H1 (cell line): ENCODE measurements at regions not wholly inside any gene's neighbourhood (a gene's known extent, or its start where the extent isn't known, plus 50 kb on each side); places are given as distances from the start of the nearest gene placed in this dataset.

Experiments used
- CTCF ChIA-PET: fragments of 300-600 bp; sonication (Branson Sonifier 250); formaldehyde crosslinking; loops from one replicate; lab custom pipeline; 2021; ENCODE audit not compliant: partially characterized antibody; lab: Charles Lee
- POLR2A ChIA-PET: fragments of 300-600 bp; sonication (Branson Sonifier 250); formaldehyde crosslinking; loops from one replicate; lab custom pipeline; 2021; ENCODE audit warnings: inconsistent platforms; ENCODE audit not compliant: partially characterized antibody; lab: Charles Lee
- DNase-seq, 2 experiments: peaks; one replicate each; pipeline versions ENCODE4 v3.0.0 to v3.0.0-alpha.2; 2010 to 2022; ENCODE audit warnings: low spot score in 2 of 2, low read depth in 1 of 2, mixed read lengths in 1 of 2
- FAIRE-seq: peaks from 2 replicates; lab custom pipeline; 2011; peaks lifted over from hg19 to GRCh38; lab: Jason Lieb, UNC
- H2AFZ ChIP-seq: 2 replicates; pipeline ENCODE4 v1.8.1; 2012; ENCODE audit warnings: low read length, inconsistent platforms
- H2AK5ac ChIP-seq: 2 replicates; pipeline ENCODE4 v1.6.1; 2013; ENCODE audit warnings: low read depth, low read length
- H2BK120ac ChIP-seq: replicated peaks from 2 replicates; pipeline ENCODE3; 2013; ENCODE audit warnings: low read depth, low read length, inconsistent platforms
- H2BK12ac ChIP-seq: 2 replicates; pipeline ENCODE4 v1.6.1; 2013; ENCODE audit warnings: low read depth, low read length
- H2BK15ac ChIP-seq: 2 replicates; pipeline ENCODE4 v1.6.1; 2013; ENCODE audit warnings: low read length
- H2BK20ac ChIP-seq: 2 replicates; pipeline ENCODE4 v1.6.1; 2013; ENCODE audit warnings: low read length
- H2BK5ac ChIP-seq: 2 replicates; pipeline ENCODE4 v1.6.1; 2013; ENCODE audit warnings: low read depth, low read length
- H3K14ac ChIP-seq: 2 replicates; pipeline ENCODE4 v1.6.1; 2013; ENCODE audit warnings: inconsistent platforms; ENCODE audit not compliant: insufficient read length
- H3K18ac ChIP-seq: 2 replicates; pipeline ENCODE4 v1.6.1; 2013; ENCODE audit warnings: low read length; ENCODE audit errors: extremely low read depth
- H3K23ac ChIP-seq: 2 replicates; pipeline ENCODE4 v1.6.1; 2013; ENCODE audit warnings: inconsistent platforms; ENCODE audit not compliant: insufficient read length
- H3K23me2 ChIP-seq: 2 replicates; pipeline ENCODE4 v1.6.1; 2013; ENCODE audit warnings: low read depth, low read length
- H3K27ac ChIP-seq: 2 replicates; pipeline ENCODE4 v1.6.1; 2011; ENCODE audit warnings: low read depth, low read length, inconsistent platforms
- H3K27me3 ChIP-seq, 4 experiments: replicated peaks in 1 of 4; 1 replicate in 1 of 4; 2 replicates in 3 of 4; pipeline versions ENCODE4 v1.6.1 to v1.8.1; 2011 to 2013; ENCODE audit warnings: low read length in 3 of 4, mild to moderate bottlenecking in 3 of 4, inconsistent platforms in 2 of 4, mixed read lengths in 2 of 4, moderate library complexity in 1 of 4; ENCODE audit not compliant: control insufficient read depth in 3 of 4, insufficient read depth in 3 of 4; ENCODE audit errors: extremely low read depth in 1 of 4
- H3K36me3 ChIP-seq, 4 experiments: 2 replicates each; pipeline versions ENCODE4 v1.6.1 to v1.8.1; 2011 to 2013; ENCODE audit warnings: mild to moderate bottlenecking in 4 of 4, low read length in 3 of 4, moderate library complexity in 2 of 4, control low read depth in 1 of 4, inconsistent platforms in 1 of 4; ENCODE audit not compliant: insufficient read depth in 4 of 4, control insufficient read depth in 2 of 4
- H3K4ac ChIP-seq: replicated peaks from 2 replicates; pipeline ENCODE3; 2013; ENCODE audit warnings: low read length, low read depth, mixed read lengths, inconsistent platforms; ENCODE audit not compliant: insufficient read length
- H3K4me1 ChIP-seq, 4 experiments: replicated peaks in 1 of 4; 1 replicate in 1 of 4; 2 replicates in 3 of 4; pipeline versions ENCODE4 v1.6.1 to v1.8.1; 2011 to 2013; ENCODE audit warnings: low read length in 3 of 4, inconsistent platforms in 2 of 4, mixed read lengths in 1 of 4; ENCODE audit not compliant: insufficient read depth in 4 of 4, control insufficient read depth in 3 of 4
- H3K4me2 ChIP-seq, 2 experiments: 2 replicates each; pipeline versions ENCODE4 v1.6.1 to v1.8.1; 2011 to 2013; ENCODE audit warnings: low read depth in 2 of 2, low read length in 2 of 2, control low read depth in 1 of 2, inconsistent platforms in 1 of 2, mild to moderate bottlenecking in 1 of 2; ENCODE audit not compliant: insufficient read depth in 1 of 2
- H3K4me3 ChIP-seq, 4 experiments: fragments of 200-600, 300-600 bp in 1 of 4; sonication (generic), shearing (Covaris generic), sonication (Bioruptor Twin) in 1 of 4; 2 replicates each; pipeline versions ENCODE4 v1.5.1 to v1.8.1; 2011 to 2016; ENCODE audit warnings: low read length in 4 of 4, low read depth in 3 of 4, control low read depth in 2 of 4, inconsistent platforms in 2 of 4, mild to moderate bottlenecking in 2 of 4, mixed read lengths in 1 of 4, moderate library complexity in 1 of 4; ENCODE audit not compliant: insufficient read depth in 2 of 4; ENCODE audit errors: extremely low read depth in 1 of 4
- H3K56ac ChIP-seq: replicated peaks from 2 replicates; pipeline ENCODE3; 2013; ENCODE audit warnings: low read depth, mild to moderate bottlenecking, mixed read lengths, low read length, inconsistent platforms; ENCODE audit not compliant: insufficient read length
- H3K79me1 ChIP-seq: 2 replicates; pipeline ENCODE4 v1.6.1; 2013; ENCODE audit warnings: low read depth, low read length, control low read depth
- H3K79me2 ChIP-seq, 2 experiments: 2 replicates each; pipeline versions ENCODE4 v1.6.1 to v1.8.1; 2012 to 2013; ENCODE audit warnings: low read length in 2 of 2, mild to moderate bottlenecking in 2 of 2, inconsistent platforms in 1 of 2; ENCODE audit not compliant: insufficient read depth in 2 of 2, control insufficient read depth in 1 of 2
- H3K9ac ChIP-seq, 4 experiments: replicated peaks in 1 of 4; 1 replicate in 1 of 4; 2 replicates in 3 of 4; pipeline versions ENCODE4 v1.6.1 to v1.8.1; 2011 to 2013; ENCODE audit warnings: low read depth in 3 of 4, low read length in 3 of 4, control low read depth in 2 of 4, mild to moderate bottlenecking in 2 of 4, moderate library complexity in 2 of 4, inconsistent platforms in 1 of 4; ENCODE audit errors: extremely low read depth in 1 of 4
- H3K9me3 ChIP-seq, 2 experiments: 2 replicates each; pipeline versions ENCODE4 v1.6.1 to v1.8.1; 2012 to 2013; ENCODE audit warnings: mild to moderate bottlenecking in 2 of 2, moderate library complexity in 2 of 2, control low read depth in 1 of 2, inconsistent platforms in 1 of 2, low read depth in 1 of 2, low read length in 1 of 2, mixed read lengths in 1 of 2; ENCODE audit not compliant: insufficient read depth in 2 of 2
- H4K20me1 ChIP-seq, 2 experiments: replicated peaks in 1 of 2; 2 replicates each; pipeline versions ENCODE3 to v1.8.1; 2011 to 2013; ENCODE audit warnings: inconsistent platforms in 2 of 2, low read length in 2 of 2, mild to moderate bottlenecking in 1 of 2; ENCODE audit not compliant: insufficient read depth in 2 of 2, control insufficient read depth in 1 of 2
- H4K5ac ChIP-seq: 2 replicates; pipeline ENCODE4 v1.6.1; 2013; ENCODE audit warnings: low read length, low read depth, mixed read lengths, inconsistent platforms; ENCODE audit not compliant: insufficient read length
- H4K8ac ChIP-seq: 2 replicates; pipeline ENCODE4 v1.8.0; 2013; ENCODE audit warnings: mild to moderate bottlenecking, moderate library complexity, low read length, inconsistent platforms; ENCODE audit not compliant: insufficient read depth; ENCODE audit errors: extremely low read depth
- H4K91ac ChIP-seq: replicated peaks from 2 replicates; pipeline ENCODE3; 2013; ENCODE audit warnings: low read length, mixed read lengths, inconsistent platforms; ENCODE audit not compliant: insufficient read length
- CEBPB ChIP-seq: IDR thresholded peaks from 2 replicates; pipeline ENCODE4 v1.6.1; 2012; ENCODE audit warnings: low read depth, low read length
- FOSL1 ChIP-seq: IDR thresholded peaks from 2 replicates; pipeline ENCODE4 v1.6.1; 2011; ENCODE audit warnings: mild to moderate bottlenecking, low read depth, low read length, moderate library complexity; ENCODE audit not compliant: insufficient read depth
- HDAC2 ChIP-seq, 2 experiments: fragments of 300-600 bp in 1 of 2; sonication (generic) in 1 of 2; IDR thresholded peaks; 2 replicates each; pipeline ENCODE4 v1.6.1; 2011 to 2012; ENCODE audit warnings: low read depth in 2 of 2, low read length in 2 of 2, mild to moderate bottlenecking in 2 of 2, moderate library complexity in 2 of 2, borderline replicate concordance in 1 of 2, inconsistent platforms in 1 of 2
- KDM4A ChIP-seq: IDR thresholded peaks from one replicate; pipeline ENCODE4 v1.7.1; 2012; ENCODE audit warnings: low read depth, mild to moderate bottlenecking, moderate library complexity, low read length, inconsistent platforms; ENCODE audit not compliant: severe bottlenecking
- KDM5A ChIP-seq: fragments of 200-600 bp; IDR thresholded peaks from 2 replicates; pipeline ENCODE4 v1.7.1; 2012; ENCODE audit warnings: mild to moderate bottlenecking, low read length, inconsistent platforms, mixed read lengths
- RAD21 ChIP-seq, 2 experiments: IDR thresholded peaks in 1 of 2; conservative IDR thresholded peaks in 1 of 2; 2 replicates each; pipeline ENCODE4 v1.6.1; 2011; ENCODE audit warnings: low read depth in 2 of 2, low read length in 2 of 2, improper control_type of control experiment in 1 of 2, inconsistent platforms in 1 of 2, mild to moderate bottlenecking in 1 of 2, moderate library complexity in 1 of 2
- SIN3A ChIP-seq, 2 experiments: IDR thresholded peaks in 1 of 2; conservative IDR thresholded peaks in 1 of 2; 2 replicates each; pipeline ENCODE4 v1.6.1; 2011 to 2012; ENCODE audit warnings: low read length in 2 of 2, improper control_type of control experiment in 1 of 2, low read depth in 1 of 2, mild to moderate bottlenecking in 1 of 2
- TAF1 ChIP-seq: IDR thresholded peaks from 2 replicates; pipeline ENCODE4 v1.6.1; 2011; ENCODE audit warnings: mild to moderate bottlenecking, low read depth, low read length
- TEAD4 ChIP-seq: IDR thresholded peaks from 2 replicates; pipeline ENCODE4 v1.6.1; 2012; ENCODE audit warnings: low read depth, low read length, inconsistent platforms, mixed read lengths
- YY1 ChIP-seq: IDR thresholded peaks from 2 replicates; pipeline ENCODE4 v1.6.1; 2011; ENCODE audit warnings: low read depth, mild to moderate bottlenecking, low read length
- WGBS, 2 experiments: shearing (Covaris generic) in 1 of 2; methylation state at CpG; one replicate each; pipeline versions ENCODE4 v1.1.6 to v1.1.7; 2013 to 2015; ENCODE audit warnings: low lambda C conversion rate in 2 of 2, mixed read lengths in 2 of 2, inconsistent platforms in 1 of 2, low coverage in 1 of 2, missing lambda C conversion rate in 1 of 2; ENCODE audit not compliant: insufficient replicate concordance in 2 of 2, insufficient coverage in 1 of 2, insufficient read length in 1 of 2; ENCODE audit errors: extremely low coverage in 1 of 2, missing lambda C conversion rate in 1 of 2; 5-methylcytosine and 5-hydroxymethylcytosine counted together

DNA sequence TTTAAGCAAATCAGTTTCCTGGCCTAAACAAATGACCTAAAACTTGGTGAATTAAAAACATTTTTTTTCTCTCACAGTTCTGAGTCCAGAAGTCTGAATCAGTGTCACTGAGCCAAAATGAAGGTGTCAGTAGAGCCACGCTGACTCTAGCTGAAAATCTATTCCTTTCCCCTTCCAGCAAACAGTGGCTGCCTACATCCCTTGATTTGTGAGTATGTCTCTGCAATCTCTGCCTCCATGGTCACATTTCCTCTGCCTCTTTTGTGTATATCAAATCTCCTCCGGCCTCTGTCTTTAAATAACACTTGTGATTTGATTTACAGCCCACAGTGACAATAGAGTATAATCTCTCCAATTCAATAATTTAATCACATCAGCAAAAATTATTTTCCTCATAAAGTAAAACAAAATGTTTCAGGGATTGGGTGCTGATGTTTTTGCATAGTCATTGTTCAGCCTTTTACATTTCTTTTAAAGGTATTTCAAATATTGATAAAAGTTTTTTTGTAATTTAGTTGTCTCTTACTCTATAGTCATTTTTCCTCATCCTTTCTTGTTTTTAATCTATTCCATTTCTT lies 1715.4 kb downstream of the BRINP3 start:
- no peaks in the 10 kb centered on the region for H4K20me1 ChIP-seq
- 91% methylated on average over 2 of the region's 2 CpGs; no CpG with 5 or more reads in 1 of the 2 experiments for WGBS, 2 experiments
- no peaks in the 10 kb centered on the region for H3K23me2 ChIP-seq

More for the DNA sequence above, 1715.4 kb downstream of the BRINP3 start:
- Histone ChIP-seq H3K4me2 (no peak overlapping the region), H4K91ac (no peak overlapping the region), H3K9me3 (no peaks in the 10 kb centered on the region), H2BK15ac (no peak overlapping the region), H3K27ac (no peak overlapping the region), H3K36me3 (no peaks in the 10 kb centered on the region), H2BK12ac (no peak overlapping the region), H3K14ac (no peak overlapping the region), H3K4me1 (peaks cover 0 to 2% (median 0%) of the 10 kb centered on the region in 4 experiments; a peak in 1 of 7 replicates), H4K5ac (no peak overlapping the region), H2BK120ac (no peak overlapping the region), H2BK5ac (no peak overlapping the region), H3K79me2 (no peaks in the 10 kb centered on the region), H3K79me1 (no peaks in the 10 kb centered on the region), H3K4me3 (no peak overlapping the region), H3K56ac (no peak overlapping the region), H3K18ac (no peak overlapping the region), H4K8ac (no peak overlapping the region), H2AFZ (no peak overlapping the region), H2BK20ac (no peak overlapping the region), H3K23ac (no peak overlapping the region), H3K9ac (no peak overlapping the region), H3K4ac (no peak overlapping the region), H2AK5ac (no peak overlapping the region), H3K27me3 (no peaks in the 10 kb centered on the region)
- POLR2A ChIA-PET: no interaction called here
- no peak for TF ChIP-seq KDM4A
- TF ChIP-seq YY1: no peak
- no peak for TF ChIP-seq RAD21 (IDR thresholded peaks at IDR 0.05 in 1 of 2, conservative IDR thresholded peaks at IDR 0.05 in 1 of 2; ENCODE audit: low read depth in 2 of 2, low read length in 2 of 2)
- TF ChIP-seq CEBPB: no peak
- no peak for TF ChIP-seq SIN3A (conservative IDR thresholded peaks at IDR 0.05 in 1 of 2, IDR thresholded peaks at IDR 0.05 in 1 of 2; ENCODE audit: low read depth in 1 of 2, low read length in 2 of 2)
- no peak for TF ChIP-seq FOSL1
- TF ChIP-seq KDM5A: no peak
- no peak for TF ChIP-seq TAF1
- TF ChIP-seq TEAD4: no peak
- no peak for TF ChIP-seq HDAC2 (IDR thresholded peaks at IDR 0.05; ENCODE audit: borderline replicate concordance in 1 of 2, low read depth in 2 of 2, low read length in 2 of 2)
- CTCF ChIA-PET: interaction anchor here (0.6 to 0.9 kb wide), 2 partner anchors 20 to 486 kb away, joined by 3 to 4 read pairs; no protein-coding TSS in a partner anchor
- FAIRE-seq (no peak), DNase-seq (no peak)
